ENCODE measurements at regions not wholly inside any gene's neighbourhood (a gene's known extent, or its start where the extent isn't known, plus 50 kb on each side); places are given as distances from the start of the nearest gene placed in this dataset.

DNA sequence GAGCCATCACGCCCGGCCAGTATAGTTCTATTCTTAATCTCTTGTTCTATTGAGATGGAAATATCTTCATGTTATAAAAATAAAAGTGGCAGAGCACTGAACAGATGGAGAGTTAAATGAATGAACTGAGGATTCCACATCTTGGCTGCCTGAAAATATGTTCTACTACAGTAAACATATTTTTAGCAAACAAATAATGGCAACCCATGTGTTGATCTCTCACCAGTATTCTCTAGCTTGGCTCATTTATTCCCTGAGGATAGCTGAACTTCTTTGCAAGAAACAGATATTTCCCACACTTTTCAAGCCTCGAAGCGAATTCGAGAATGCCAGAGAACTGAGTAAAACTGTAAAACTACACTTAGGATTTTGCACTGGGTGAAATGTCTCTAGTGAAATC, 58.9 kb downstream of the DIRAS3 start:
- H3K4me3 Mint-ChIP-seq: no peak overlapping the region
- TF ChIP-seq, protein P1, sequence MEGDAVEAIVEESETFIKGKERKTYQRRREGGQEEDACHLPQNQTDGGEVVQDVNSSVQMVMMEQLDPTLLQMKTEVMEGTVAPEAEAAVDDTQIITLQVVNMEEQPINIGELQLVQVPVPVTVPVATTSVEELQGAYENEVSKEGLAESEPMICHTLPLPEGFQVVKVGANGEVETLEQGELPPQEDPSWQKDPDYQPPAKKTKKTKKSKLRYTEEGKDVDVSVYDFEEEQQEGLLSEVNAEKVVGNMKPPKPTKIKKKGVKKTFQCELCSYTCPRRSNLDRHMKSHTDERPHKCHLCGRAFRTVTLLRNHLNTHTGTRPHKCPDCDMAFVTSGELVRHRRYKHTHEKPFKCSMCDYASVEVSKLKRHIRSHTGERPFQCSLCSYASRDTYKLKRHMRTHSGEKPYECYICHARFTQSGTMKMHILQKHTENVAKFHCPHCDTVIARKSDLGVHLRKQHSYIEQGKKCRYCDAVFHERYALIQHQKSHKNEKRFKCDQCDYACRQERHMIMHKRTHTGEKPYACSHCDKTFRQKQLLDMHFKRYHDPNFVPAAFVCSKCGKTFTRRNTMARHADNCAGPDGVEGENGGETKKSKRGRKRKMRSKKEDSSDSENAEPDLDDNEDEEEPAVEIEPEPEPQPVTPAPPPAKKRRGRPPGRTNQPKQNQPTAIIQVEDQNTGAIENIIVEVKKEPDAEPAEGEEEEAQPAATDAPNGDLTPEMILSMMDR (IDR thresholded peaks at IDR 0.05): no peak
- no peak overlapping the region for H3K27ac Mint-ChIP-seq
- no peaks in the 10 kb centered on the region for H3K36me3 Mint-ChIP-seq (ENCODE audit: low read depth)
- no peaks in the 10 kb centered on the region for H3K4me1 Mint-ChIP-seq
- DNase-seq: no peak
- H3K9me3 Mint-ChIP-seq: peaks cover 11% of the 10 kb centered on the region
- H3K27me3 Mint-ChIP-seq (ENCODE audit: low read depth, poor library complexity): peaks cover 3% of the 10 kb centered on the region

DNA sequence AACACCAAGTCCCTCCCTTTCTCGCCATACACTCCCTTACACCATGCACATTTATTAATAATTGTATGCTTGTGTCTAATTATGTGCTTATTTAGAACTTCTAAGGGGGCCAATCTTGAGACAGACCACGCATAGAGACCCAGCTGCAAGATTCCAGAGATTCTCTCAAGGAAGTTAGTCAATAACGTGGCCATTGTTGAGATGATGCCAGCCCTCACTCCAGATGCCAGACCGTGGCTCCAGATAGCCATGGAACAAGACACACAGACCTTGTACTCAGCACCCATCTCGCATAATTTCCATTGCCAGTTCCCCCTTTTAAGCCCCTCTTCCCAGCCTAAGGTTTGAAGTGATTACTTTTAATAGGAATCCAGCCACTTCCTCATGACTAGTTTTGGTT, 62.4 kb downstream of the DIRAS3 start:
- no peak overlapping the region for H3K27ac Mint-ChIP-seq
- no peak overlapping the region for H3K4me3 Mint-ChIP-seq
- TF ChIP-seq, protein P1 (IDR thresholded peaks at IDR 0.05): no peak
- DNase-seq: no peak
- no peaks in the 10 kb centered on the region for H3K36me3 Mint-ChIP-seq (ENCODE audit: low read depth)
- H3K4me1 Mint-ChIP-seq: no peaks in the 10 kb centered on the region
- H3K9me3 Mint-ChIP-seq: no peaks in the 10 kb centered on the region
- H3K27me3 Mint-ChIP-seq (ENCODE audit: low read depth, poor library complexity): peaks cover 6% of the 10 kb centered on the region

DNA sequence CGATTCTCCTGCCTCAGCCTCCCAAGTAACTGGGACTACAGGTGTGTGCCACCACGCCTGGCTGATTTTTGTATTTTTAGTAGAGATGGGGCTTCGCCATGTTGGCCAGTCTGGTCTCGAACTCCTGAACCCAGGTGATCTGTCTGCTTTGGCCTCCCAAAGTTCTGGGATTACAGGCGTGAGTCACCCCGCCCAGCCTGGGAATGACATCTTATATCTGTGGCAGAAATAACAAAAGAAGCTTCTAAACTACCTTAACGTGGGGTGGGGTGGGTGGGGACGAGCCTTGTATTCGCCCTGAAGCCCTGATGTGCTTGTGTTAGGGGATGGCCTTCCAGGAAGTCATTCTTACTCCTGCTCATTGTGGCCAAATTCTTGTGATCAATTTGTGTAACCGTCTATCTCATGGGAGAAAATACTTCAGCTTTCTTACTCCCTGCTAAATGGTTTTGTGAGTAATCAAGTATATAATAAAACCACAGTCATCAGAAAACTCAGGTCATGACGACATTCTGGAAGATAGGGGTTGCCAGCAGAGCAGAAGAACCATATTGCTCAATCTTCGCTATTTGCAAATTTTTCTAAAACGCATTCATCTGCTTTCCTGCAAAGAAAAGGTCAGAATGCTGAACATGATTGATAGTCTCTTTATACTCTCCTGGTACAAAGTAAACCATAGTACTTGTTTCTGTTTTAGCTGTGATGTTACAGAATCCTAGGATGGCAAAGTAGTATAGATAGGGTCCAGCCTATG, 63.2 kb downstream of the DIRAS3 start:
- Mint-ChIP-seq H3K36me3 (ENCODE audit: low read depth) (no peaks in the 10 kb centered on the region), H3K27me3 (ENCODE audit: low read depth, poor library complexity) (peaks cover 3% of the 10 kb centered on the region), H3K4me1 (no peaks in the 10 kb centered on the region), H3K9me3 (no peaks in the 10 kb centered on the region), H3K4me3 (no peak overlapping the region), H3K27ac (no peak overlapping the region)
- no peak for DNase-seq
- TF ChIP-seq, protein P1 (IDR thresholded peaks at IDR 0.05): no peak

DNA sequence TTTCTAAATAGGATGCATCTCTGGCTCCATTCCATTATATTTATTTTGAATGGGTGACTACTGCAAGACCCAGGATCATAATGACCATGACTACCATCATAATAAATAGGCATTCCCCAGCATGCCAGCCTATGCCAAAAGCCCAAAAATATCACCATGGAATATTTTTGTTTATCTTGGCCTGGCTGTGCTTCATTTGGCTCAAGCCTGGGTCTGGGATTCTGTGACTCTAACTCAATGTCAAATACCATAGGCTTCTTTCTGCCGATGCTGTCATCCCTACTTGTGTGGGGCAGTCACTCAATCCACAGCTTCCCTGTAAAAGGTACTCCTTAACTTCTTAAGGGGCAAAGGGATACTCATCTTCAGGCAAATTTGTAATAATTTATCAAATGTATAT, 66.6 kb downstream of the DIRAS3 start:
- no peaks in the 10 kb centered on the region for H3K4me1 Mint-ChIP-seq
- H3K36me3 Mint-ChIP-seq (ENCODE audit: low read depth): no peaks in the 10 kb centered on the region
- no peak overlapping the region for H3K4me3 Mint-ChIP-seq
- H3K27me3 Mint-ChIP-seq (ENCODE audit: low read depth, poor library complexity): peaks cover 3% of the 10 kb centered on the region
- no peak for DNase-seq
- no peaks in the 10 kb centered on the region for H3K9me3 Mint-ChIP-seq
- TF ChIP-seq, protein P1 (IDR thresholded peaks at IDR 0.05): no peak
- no peak overlapping the region for H3K27ac Mint-ChIP-seq

DNA sequence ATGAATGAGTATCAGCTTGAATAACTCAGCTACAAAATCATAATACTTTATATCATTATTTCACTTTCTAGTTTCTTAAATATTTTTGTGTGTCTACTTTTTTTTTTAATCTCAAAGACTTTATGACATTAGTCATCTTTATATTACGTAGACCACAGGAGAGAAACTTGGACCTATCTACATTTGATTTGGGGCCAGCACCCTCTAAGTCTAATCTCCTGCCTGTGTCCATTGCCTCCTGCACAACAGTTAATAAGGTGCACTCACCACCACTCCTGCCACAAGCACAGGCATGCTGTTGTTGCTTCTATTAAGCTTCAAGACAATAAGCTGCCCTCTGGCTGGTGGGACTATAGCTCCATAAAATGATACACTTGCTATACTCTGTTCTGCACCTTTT, 70.4 kb downstream of the DIRAS3 start:
- no peak for DNase-seq
- H3K4me3 Mint-ChIP-seq: no peak overlapping the region
- peaks cover 7% of the 10 kb centered on the region for H3K27me3 Mint-ChIP-seq (ENCODE audit: low read depth, poor library complexity)
- H3K36me3 Mint-ChIP-seq (ENCODE audit: low read depth): no peaks in the 10 kb centered on the region
- H3K4me1 Mint-ChIP-seq: no peaks in the 10 kb centered on the region
- H3K9me3 Mint-ChIP-seq: no peaks in the 10 kb centered on the region
- TF ChIP-seq, protein P1 (IDR thresholded peaks at IDR 0.05): no peak
- no peak overlapping the region for H3K27ac Mint-ChIP-seq

DNA sequence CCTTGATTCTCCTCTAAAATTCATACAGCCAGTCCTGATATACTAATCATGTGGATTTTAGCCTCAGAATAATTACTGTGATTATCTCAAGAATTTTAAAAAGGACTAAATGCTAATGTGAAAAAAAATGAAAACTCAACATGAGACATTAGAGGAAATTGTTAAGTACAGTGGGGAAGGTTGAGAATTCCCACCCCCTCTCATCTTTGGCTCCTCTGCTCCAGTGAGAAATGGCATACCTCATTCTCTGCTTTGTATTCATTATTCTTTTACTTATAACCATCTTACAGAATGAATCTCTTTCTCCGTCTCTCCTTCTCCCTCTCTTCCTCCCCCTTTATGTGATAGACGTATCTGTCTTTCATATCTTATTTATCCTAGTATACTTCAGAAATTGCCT, 70.9 kb downstream of the DIRAS3 start:
- H3K4me1 Mint-ChIP-seq: no peaks in the 10 kb centered on the region
- DNase-seq: no peak
- H3K4me3 Mint-ChIP-seq: no peak overlapping the region
- TF ChIP-seq, protein P1 (IDR thresholded peaks at IDR 0.05): no peak
- H3K27ac Mint-ChIP-seq: no peak overlapping the region
- no peaks in the 10 kb centered on the region for H3K9me3 Mint-ChIP-seq
- peaks cover 7% of the 10 kb centered on the region for H3K27me3 Mint-ChIP-seq (ENCODE audit: low read depth, poor library complexity)
- no peaks in the 10 kb centered on the region for H3K36me3 Mint-ChIP-seq (ENCODE audit: low read depth)

Data from nephron progenitor cell (in vitro differentiated cells).